ENCODE measurements at regions not wholly inside any gene's neighbourhood (a gene's known extent, or its start where the extent isn't known, plus 50 kb on each side); places are given as distances from the start of the nearest gene placed in this dataset.
"Not testable (repeated sequence)": the region's sequence is repeated elsewhere in the genome, so short reads cannot be mapped to it uniquely, and the experiment has no call there.

DNA sequence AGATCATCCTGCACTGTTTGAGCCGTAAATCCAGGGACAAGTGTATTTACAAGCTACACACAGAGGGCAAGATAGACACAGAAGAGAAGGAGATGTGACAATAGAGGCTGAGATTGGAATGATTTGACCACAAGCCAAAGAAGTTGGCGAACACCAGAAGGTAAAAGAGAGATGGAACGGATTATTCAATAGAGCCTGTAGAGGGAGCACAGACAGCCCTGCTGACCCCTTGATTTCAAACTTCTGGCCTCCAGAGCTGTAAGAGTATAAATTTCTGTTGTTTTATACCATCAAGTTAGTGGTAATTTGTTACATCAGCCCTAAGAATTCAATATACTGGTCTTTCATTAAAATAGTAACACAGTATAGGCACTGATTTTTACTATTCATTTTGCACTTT is 447.8 kb downstream of the FAT4 start:
- no peak for DNase-seq

DNA sequence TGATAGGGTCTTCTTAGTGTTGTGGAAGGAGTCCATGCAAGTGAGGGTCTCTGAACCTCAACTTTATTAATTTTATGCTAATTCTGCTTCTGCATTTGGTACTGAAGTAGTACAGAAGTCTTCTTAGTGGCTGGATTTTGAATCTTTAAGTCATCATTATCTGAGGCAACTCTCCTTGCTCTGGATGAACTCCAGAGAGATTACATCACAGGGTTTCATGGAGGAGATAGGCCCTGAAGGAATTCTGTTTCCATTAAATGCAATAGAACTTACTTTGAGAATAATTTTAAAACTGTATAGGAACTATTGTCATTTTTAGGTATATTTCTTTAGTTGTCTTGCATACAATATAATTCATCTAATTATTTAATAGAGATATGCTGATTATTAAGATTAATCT is 451.2 kb downstream of the FAT4 start:
- no peak for DNase-seq

DNA sequence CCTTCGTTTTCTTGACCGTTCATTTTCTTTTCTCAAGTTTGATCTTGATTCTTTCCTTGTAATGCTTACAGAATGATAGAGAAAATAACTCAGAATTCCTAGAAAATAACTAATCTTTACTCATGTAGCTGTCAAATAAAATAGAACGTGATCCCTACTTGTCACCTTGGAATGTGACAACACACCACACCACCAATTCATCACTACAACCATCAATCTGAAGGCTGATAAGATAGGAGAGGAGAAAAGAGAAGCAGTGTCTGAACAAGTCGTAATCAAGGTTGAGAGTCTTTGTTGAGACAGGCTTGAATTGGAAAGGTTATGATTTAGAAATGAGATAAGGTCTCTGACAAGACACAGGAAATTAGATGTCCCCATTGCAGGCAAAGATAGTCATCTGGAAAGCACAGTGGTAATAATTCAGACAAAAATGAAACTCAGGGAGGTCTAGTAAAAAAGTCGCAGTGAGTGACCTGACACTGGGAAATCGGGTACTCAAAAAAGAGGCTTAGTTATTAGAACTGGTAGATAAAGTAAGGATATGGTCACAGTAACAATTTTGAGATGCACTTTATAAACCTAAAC is 456.2 kb downstream of the FAT4 start:
- DNase-seq, result no peak

GRCh38 chr4:125772680-125773079 is 457.9 kb downstream of the FAT4 start:
- DNase-seq, result no peak

GRCh38 chr4:125773502-125773901 is 458.7 kb downstream of the FAT4 start:
- no peak for DNase-seq

DNA sequence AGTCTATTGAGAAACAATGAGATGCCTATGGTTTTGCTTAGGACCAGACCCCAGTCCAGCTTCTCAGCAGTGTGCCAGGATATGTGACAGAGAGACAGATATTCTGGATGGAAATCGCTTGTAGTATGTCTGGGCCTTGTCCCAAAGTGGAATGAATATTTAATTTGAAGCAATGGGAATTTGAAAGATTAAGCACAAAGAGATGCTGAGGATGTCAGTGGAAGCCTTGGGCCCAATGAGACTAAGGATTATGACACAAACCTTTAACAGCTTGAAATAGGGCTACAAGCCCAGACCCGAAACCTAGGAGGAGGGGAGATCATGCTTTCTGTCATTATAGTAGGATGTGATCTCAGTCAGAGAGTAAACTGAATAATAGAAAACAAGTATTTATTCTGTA is 459.2 kb downstream of the FAT4 start:
- no peak for DNase-seq

GRCh38 chr4:125776146-125776545 is 461.4 kb downstream of the FAT4 start:
- no peak for DNase-seq

- DNase-seq, result no peak
These were observed 465.4 kb downstream of the FAT4 start for GRCh38 chr4:125780164-125780563.

DNA sequence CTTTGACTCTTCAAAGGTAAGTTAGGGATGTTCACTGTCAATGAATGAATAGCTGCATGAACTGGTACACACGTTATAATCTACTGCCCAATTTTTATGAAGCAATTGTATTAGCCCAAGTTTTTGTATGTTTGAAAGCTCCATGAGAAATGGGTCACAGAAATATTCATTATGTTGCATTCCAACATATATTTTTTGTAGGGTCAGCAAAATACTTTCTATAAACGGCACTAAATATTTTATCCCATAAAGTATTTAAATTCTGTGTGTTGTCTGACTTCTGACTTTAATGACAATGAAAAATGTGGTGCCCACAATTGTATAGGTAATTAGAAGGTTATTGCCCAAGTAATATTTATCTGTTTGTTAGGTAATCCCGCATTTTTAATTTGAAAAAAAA is 466.0 kb downstream of the FAT4 start:
- DNase-seq, result no peak

- DNase-seq, result no peak
These were observed 466.9 kb downstream of the FAT4 start for GRCh38 chr4:125781651-125782050.

DNA sequence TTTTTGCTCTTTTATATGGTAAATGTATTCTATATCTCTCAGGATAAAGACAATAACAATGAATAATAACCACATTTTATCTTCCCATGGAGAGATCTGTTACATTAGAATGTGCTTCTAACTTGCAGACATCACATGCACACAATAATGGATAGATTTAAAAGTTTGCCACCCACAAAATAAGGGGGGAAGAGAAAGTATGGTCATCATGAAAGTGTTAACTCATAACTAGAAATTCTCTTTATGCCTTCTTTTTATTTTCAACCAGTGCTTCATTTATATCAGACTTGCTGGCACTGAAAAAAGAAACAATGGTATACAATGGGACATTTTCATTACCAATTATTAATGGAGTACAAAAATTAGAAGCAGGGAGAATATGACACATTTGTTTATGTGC is 470.0 kb downstream of the FAT4 start:
- DNase-seq, result no peak

DNA sequence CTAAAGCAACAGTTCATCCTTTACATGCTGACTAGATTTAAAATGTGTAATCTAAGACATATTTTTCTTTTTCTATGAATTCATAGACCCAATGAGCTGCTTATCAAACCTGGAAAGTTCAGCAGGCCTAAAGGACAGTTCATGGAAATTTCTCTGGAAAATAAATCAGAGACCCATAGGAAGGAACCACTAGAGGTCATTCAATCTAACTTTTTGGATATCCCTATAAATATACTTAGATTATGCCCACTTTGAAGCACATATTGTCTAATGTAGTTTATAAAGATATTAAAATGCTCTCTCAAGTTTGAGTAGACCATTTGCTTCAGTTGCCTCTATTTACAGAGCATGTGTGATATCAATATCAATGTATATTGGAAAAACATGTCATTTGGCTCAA is 473.0 kb downstream of the FAT4 start:
- DNase-seq, result no peak

DNA sequence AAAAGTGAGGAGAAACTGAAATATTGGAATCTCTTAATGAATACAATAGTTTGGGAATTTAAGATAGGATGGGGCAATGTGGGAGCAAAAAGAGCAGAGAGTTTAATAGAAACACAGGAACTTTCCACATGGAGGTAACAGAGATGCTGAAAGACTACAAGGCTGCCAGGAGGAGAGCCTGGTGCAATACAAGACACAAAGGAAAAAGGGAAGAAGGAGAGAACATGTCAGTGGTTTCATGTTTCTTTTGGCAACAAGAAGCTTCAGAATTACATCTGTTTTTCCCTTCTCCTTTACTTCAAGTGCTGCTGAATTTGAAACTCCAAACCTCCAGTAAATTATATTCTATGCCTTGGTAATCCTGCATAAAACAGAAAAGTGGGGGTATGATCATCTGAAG is 474.3 kb downstream of the FAT4 start:
- no peak for DNase-seq

DNA sequence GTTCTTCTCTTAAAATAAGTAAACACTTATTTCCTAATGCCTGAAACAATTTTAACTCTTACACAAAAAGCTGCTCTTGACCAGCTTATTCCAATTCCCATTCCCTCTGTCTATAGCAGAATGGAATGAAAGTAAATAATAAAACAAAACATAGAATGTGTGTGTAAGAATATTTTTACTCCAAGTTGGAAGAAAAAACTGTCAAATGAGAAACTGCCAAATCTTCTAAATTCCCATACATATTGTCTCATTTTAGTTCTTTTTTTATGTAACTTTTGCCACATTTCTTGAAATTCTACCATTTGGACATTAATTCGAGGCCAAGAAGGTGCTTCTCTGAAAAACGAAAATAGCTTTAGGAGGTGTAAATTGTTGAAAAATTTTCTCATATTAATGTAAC is 477.1 kb downstream of the FAT4 start:
- DNase-seq, result no peak

DNA sequence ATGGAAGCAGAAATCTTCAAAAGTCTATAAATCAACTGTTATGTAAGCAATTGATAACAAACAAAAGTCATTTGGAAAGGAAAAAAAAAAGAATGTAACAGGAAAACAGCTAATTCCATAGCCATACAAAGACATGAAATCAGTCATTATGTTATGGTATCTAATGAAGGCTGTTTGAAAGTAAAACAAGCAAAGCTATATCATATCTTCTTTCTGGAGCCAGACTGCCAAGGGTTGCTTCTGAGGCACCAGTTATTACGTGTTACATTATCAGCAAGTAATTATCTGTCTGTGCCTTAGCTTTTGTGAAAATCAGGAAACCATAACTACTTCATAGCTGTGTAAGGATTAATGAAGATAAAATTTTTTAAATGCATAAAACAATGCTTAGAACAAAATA is 480.2 kb downstream of the FAT4 start:
- no peak for DNase-seq

GRCh38 chr4:125796138-125796537 is 481.4 kb downstream of the FAT4 start:
- DNase-seq, result no peak

DNA sequence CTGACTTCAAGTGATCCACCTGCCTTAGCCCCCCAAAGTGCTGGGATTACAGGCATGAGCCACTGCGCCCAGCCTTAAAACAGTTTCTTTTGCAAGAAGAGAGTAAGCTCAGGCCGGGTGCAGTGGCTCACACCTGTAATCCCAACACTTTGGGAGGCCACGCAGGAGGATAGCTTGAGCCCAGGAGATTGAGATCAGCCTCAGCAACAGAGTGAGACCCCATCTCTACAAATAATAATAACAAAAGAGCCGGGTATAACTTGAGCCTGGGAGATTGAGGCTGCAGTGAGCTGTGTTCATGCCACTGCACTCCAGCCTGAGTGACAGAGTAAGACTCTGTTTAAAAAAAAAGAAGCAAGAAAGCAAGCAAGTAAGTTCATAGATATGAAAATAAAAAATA is 482.9 kb downstream of the FAT4 start:
- DNase-seq, result not testable (repeated sequence)

- DNase-seq, result no peak
These were observed 486.6 kb downstream of the FAT4 start for GRCh38 chr4:125801373-125801772.

- DNase-seq, result no peak
These were observed 487.2 kb downstream of the FAT4 start for GRCh38 chr4:125801924-125802323.

DNA sequence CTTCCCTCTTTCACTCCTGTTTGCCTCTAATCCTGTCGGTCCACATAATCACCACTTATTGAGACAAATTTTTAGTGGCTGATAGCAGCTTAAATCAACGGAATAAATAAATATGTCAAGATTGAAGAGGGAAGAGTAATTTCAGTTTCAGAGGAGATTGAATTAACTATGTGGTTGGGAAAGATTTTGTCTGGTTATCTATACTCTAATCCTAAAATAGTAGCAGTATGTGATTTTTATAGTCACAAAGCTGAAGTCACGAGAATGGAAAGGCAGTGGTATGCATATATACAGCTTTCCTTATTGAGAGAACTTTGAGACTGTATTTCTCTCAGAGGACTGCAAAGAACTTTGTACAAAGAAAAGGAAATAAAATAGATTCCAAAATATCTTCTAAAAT is 493.3 kb downstream of the FAT4 start:
- no peak for DNase-seq

DNA sequence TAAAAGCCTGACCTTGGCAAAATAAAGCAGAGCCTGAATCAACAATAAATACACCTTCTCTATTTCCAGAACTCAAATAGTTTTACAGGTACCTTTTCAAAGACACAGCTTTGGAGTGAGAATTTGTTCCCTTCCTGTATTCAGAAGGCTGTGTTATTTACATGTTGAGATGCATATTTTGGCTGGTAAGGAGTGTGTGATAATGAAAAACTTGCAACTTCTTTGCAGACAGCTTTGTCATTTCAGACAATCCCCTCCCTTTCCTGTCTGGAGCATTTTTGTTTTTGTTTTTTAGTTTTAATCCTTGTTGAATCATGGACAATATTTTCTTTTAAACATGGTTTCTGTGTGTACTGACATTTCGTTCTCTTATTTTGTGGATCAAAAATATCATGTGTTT is 493.8 kb downstream of the FAT4 start:
- DNase-seq, result no peak

DNA sequence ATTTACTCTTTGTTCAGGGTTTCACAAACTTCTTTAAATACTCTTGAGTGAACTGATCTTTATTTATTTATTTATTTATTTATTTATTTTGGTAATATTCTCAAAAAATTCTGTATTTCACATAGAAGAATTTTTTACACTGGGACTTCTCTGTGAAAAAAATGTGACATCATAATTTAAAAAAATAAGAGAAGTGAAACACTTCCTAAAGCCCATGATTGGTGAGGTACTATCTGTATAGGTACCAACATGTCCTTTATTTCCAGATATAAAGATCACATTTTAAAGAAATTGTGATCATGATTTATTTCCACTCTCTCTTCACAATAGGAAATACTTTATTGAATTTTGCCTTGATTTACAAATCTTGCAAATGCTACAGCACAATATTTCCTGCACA is 497.1 kb downstream of the FAT4 start:
- no peak for DNase-seq

DNA sequence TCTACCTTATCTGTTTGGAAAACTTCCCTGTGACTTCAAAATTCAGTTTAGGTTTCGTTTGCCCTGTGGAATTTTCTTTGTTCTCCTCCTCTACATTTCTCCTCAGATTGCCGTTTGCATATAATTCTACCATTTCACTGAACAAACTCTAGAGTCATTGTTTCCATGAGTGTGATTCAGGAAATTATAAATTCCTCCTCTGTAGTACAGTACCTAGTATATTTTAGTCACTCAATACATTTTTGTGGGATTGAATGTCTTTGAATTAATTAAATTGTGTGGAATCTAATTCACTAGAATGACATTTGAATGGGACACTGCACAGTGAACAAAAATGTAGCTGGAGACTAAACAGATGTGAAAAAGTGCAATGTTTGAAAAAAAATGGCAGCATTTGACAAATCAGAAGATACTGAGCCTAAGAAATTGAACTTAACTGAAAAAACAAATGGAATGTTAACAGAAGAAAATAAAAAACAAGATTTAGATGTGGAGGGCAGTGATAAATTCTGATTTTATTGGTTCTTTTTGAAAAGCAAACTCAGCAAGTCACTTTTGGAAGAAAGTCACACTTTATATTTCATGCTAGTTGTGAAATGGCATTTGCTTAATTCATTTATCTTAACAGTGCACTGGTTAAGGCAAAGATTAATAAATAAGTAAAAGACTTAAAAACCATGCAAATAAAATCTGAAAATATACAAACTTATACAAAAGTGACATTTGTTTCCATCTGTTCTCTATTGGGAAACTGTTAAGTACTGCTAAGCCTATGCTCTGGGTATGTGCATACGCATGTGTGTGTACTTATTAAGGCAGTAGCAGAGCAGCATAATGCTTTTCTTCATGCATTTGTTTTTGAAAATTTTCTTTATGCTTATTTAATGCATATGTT is 512.3 kb downstream of the FAT4 start:
- no peak for DNase-seq

GRCh38 chr4:125827696-125828052 is 512.9 kb downstream of the FAT4 start:
- no peak for DNase-seq

GRCh38 chr4:125828346-125828745 is 513.6 kb downstream of the FAT4 start:
- DNase-seq, result no peak
